ENCODE measurements at regions not wholly inside any gene's neighbourhood (a gene's known extent, or its start where the extent isn't known, plus 50 kb on each side); places are given as distances from the start of the nearest gene placed in this dataset.

GRCh38 chr14:30822080-30822571, 52.2 kb upstream of the COCH start (continued):
- TF ChIP-seq ZNF668 (CRISPR knock-in tag; IDR thresholded peaks at IDR 0.05): no peak
- TF ChIP-seq ARID3A (IDR thresholded peaks at IDR 0.05; ENCODE audit: borderline replicate concordance, low read depth, low read length): peak; percentile 71; the same call in 1 of the 2 replicates
- no peak for TF ChIP-seq PCBP2 (IDR thresholded peaks at IDR 0.05; ENCODE audit: low read depth, low read length, poor library complexity, severe bottlenecking)
- TF ChIP-seq NKRF (IDR thresholded peaks at IDR 0.05; ENCODE audit: borderline replicate concordance): no peak
- peak; percentile 13 for TF ChIP-seq NFYB (IDR thresholded peaks at IDR 0.05; ENCODE audit: extremely low read depth, insufficient read length)
- TF ChIP-seq CBFA2T3 (IDR thresholded peaks at IDR 0.05): peak; percentile 99
- TF ChIP-seq ELF1 (tag; IDR thresholded peaks at IDR 0.05): peak; percentile 45; the same call in 1 of the 2 replicates
- TF ChIP-seq SREBF1 (IDR thresholded peaks at IDR 0.05; ENCODE audit: borderline replicate concordance, low read depth, low read length): no peak
- TF ChIP-seq CC2D1A (IDR thresholded peaks at IDR 0.05): peak; percentile 97
- TF ChIP-seq MCM5 (IDR thresholded peaks at IDR 0.05; ENCODE audit: low read depth): no peak
- no peak for TF ChIP-seq MAFG (tag; conservative IDR thresholded peaks at IDR 0.05)
- no peak for TF ChIP-seq SRSF7 (optimal IDR thresholded peaks at IDR 0.05; ENCODE audit: low read depth, low read length)
- peak; percentile 32; the same call in 1 of the 2 replicates for TF ChIP-seq CREB1 (IDR thresholded peaks at IDR 0.05)
- TF ChIP-seq CREB1 (CRISPR knock-in tag; IDR thresholded peaks at IDR 0.05): no peak
- TF ChIP-seq U2AF1 (optimal IDR thresholded peaks at IDR 0.05; ENCODE audit: low read depth, low read length): no peak
- TF ChIP-seq ARID1B (IDR thresholded peaks at IDR 0.05): peak; percentile 99
- no peak for TF ChIP-seq KAT8 (IDR thresholded peaks at IDR 0.05; ENCODE audit: low read depth)
- TF ChIP-seq EP400 (IDR thresholded peaks at IDR 0.05): peak; percentile 35; the same call in 1 of the 2 replicates
- TF ChIP-seq KHSRP (IDR thresholded peaks at IDR 0.05): peak; percentile 70; the same call in 1 of the 2 replicates
- TF ChIP-seq PRPF4 (IDR thresholded peaks at IDR 0.05; ENCODE audit: insufficient read depth, low read depth, low read length, poor library complexity, severe bottlenecking): no peak
- TF ChIP-seq GATAD2A (IDR thresholded peaks at IDR 0.05): peak; percentile 52; the same call in 1 of the 2 replicates
- TF ChIP-seq ZMIZ1 (IDR thresholded peaks at IDR 0.05; ENCODE audit: low read depth in 2 of 2, low read length in 2 of 2): peak in 1 of 2 experiments; percentile 91; a peak in 2 of 4 replicates
- no peak for TF ChIP-seq NR2C2 (CRISPR knock-in tag; IDR thresholded peaks at IDR 0.05)
- TF ChIP-seq NR2C2 (tag; IDR thresholded peaks at IDR 0.05): peak; percentile 21; the same call in 1 of the 2 replicates
- no peak for TF ChIP-seq ZNF785 (CRISPR knock-in tag; IDR thresholded peaks at IDR 0.05)
